DND-41 (cell line): ENCODE measurements at regions not wholly inside any gene's neighbourhood (a gene's known extent, or its start where the extent isn't known, plus 50 kb on each side); places are given as distances from the start of the nearest gene placed in this dataset.

ENCODE experiments used
- EZH2 ChIP-seq: IDR thresholded peaks from 3 replicates; pipeline ENCODE4 v1.6.1; 2012; ENCODE audit warnings: borderline replicate concordance, low read depth, mild to moderate bottlenecking, moderate library complexity, low read length, inconsistent platforms; ENCODE audit not compliant: severe bottlenecking
- TF ChIP-seq, protein P1 (sequence below): IDR thresholded peaks from 2 replicates; pipeline ENCODE4 v1.5.1; 2012; ENCODE audit warnings: borderline replicate concordance, low read length, moderate library complexity, mild to moderate bottlenecking; ENCODE audit not compliant: poor library complexity, severe bottlenecking; ENCODE audit errors: extremely low read depth

GRCh38 chr1:47590523-47591225 lies 152.8 kb downstream of the FOXD2 start:
- TF ChIP-seq, protein P1, sequence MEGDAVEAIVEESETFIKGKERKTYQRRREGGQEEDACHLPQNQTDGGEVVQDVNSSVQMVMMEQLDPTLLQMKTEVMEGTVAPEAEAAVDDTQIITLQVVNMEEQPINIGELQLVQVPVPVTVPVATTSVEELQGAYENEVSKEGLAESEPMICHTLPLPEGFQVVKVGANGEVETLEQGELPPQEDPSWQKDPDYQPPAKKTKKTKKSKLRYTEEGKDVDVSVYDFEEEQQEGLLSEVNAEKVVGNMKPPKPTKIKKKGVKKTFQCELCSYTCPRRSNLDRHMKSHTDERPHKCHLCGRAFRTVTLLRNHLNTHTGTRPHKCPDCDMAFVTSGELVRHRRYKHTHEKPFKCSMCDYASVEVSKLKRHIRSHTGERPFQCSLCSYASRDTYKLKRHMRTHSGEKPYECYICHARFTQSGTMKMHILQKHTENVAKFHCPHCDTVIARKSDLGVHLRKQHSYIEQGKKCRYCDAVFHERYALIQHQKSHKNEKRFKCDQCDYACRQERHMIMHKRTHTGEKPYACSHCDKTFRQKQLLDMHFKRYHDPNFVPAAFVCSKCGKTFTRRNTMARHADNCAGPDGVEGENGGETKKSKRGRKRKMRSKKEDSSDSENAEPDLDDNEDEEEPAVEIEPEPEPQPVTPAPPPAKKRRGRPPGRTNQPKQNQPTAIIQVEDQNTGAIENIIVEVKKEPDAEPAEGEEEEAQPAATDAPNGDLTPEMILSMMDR, result no peak
- TF ChIP-seq EZH2, result no peak
